ENCODE measurements at regions not wholly inside any gene's neighbourhood (a gene's known extent, or its start where the extent isn't known, plus 50 kb on each side); places are given as distances from the start of the nearest gene placed in this dataset.

GRCh38 chr22:48853627-48854240 lies 973.9 kb downstream of the BRD1 start:
- TF ChIP-seq, protein P1, sequence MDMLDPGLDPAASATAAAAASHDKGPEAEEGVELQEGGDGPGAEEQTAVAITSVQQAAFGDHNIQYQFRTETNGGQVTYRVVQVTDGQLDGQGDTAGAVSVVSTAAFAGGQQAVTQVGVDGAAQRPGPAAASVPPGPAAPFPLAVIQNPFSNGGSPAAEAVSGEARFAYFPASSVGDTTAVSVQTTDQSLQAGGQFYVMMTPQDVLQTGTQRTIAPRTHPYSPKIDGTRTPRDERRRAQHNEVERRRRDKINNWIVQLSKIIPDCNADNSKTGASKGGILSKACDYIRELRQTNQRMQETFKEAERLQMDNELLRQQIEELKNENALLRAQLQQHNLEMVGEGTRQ (IDR thresholded peaks at IDR 0.05; ENCODE audit: low read depth, low read length) = no peak
- TF ChIP-seq SMC3 (IDR thresholded peaks at IDR 0.05; ENCODE audit: low read depth, low read length) (no peak), POLR2A (IDR thresholded peaks at IDR 0.05; ENCODE audit: low read depth, low read length) (no peak), MXI1 (IDR thresholded peaks at IDR 0.05; ENCODE audit: borderline replicate concordance, low read depth, low read length) (no peak), NFE2L2 (IDR thresholded peaks at IDR 0.05; ENCODE audit: low read depth, low read length) (no peak)

Data from IMR-90 (cell line).